Astrocyte (in vitro differentiated cells and primary cell): ENCODE measurements at regions not wholly inside any gene's neighbourhood (a gene's known extent, or its start where the extent isn't known, plus 50 kb on each side); places are given as distances from the start of the nearest gene placed in this dataset.

Experiments used
- DNase-seq: peaks from one replicate; pipeline ENCODE4 v3.0.0-alpha.2; 2010; ENCODE audit warnings: low read depth
- FAIRE-seq: peaks from 2 replicates; lab custom pipeline; 2011; peaks lifted over from hg19 to GRCh38; lab: Jason Lieb, UNC
- H2AFZ ChIP-seq: 2 replicates; pipeline ENCODE4 v1.6.0; 2012; ENCODE audit warnings: low read depth, low read length, inconsistent platforms
- H3K27ac ChIP-seq: 2 replicates; pipeline ENCODE4 v1.5.1; 2011; ENCODE audit warnings: low read depth, low read length, inconsistent platforms
- H3K27me3 ChIP-seq: 2 replicates; pipeline ENCODE4 v1.6.0; 2011; ENCODE audit warnings: low read length, inconsistent platforms; ENCODE audit not compliant: insufficient read depth
- H3K36me3 ChIP-seq: 2 replicates; pipeline ENCODE4 v1.5.1; 2011; ENCODE audit warnings: low read length, inconsistent platforms; ENCODE audit not compliant: insufficient read depth
- H3K4me1 ChIP-seq: 2 replicates; pipeline ENCODE4 v1.5.1; 2011; ENCODE audit warnings: low read length, inconsistent platforms; ENCODE audit not compliant: insufficient read depth
- H3K4me2 ChIP-seq: 2 replicates; pipeline ENCODE4 v1.6.0; 2012; ENCODE audit warnings: low read length, inconsistent platforms
- H3K4me3 ChIP-seq: 2 replicates; pipeline ENCODE4 v1.5.1; 2011; ENCODE audit warnings: low read depth, mild to moderate bottlenecking, low read length, inconsistent platforms; ENCODE audit not compliant: insufficient read depth
- H3K79me2 ChIP-seq: 2 replicates; pipeline ENCODE4 v1.6.0; 2012; ENCODE audit warnings: mild to moderate bottlenecking, low read length, inconsistent platforms; ENCODE audit not compliant: insufficient read depth
- H3K9ac ChIP-seq: 2 replicates; pipeline ENCODE4 v1.6.0; 2012; ENCODE audit warnings: mild to moderate bottlenecking, low read length, inconsistent platforms
- H3K9me3 ChIP-seq: 2 replicates; pipeline ENCODE4 v1.5.1; 2012; ENCODE audit warnings: low read depth, mild to moderate bottlenecking, low read length, inconsistent platforms; ENCODE audit not compliant: insufficient read depth
- H4K20me1 ChIP-seq: 2 replicates; pipeline ENCODE4 v1.6.0; 2012; ENCODE audit warnings: low read length, inconsistent platforms; ENCODE audit not compliant: insufficient read depth
- H3K27ac Mint-ChIP-seq: one replicate; pipeline ENCODE4 v1.8.0; 2021; ENCODE audit warnings: mild to moderate bottlenecking, mixed read lengths; ENCODE audit not compliant: unreplicated experiment
- H3K27me3 Mint-ChIP-seq: one replicate; pipeline ENCODE4 v1.8.0; 2021; ENCODE audit warnings: low read depth, mixed read lengths; ENCODE audit not compliant: unreplicated experiment
- H3K36me3 Mint-ChIP-seq: one replicate; pipeline ENCODE4 v1.8.0; 2021; ENCODE audit warnings: low read depth, mixed read lengths; ENCODE audit not compliant: unreplicated experiment
- H3K4me1 Mint-ChIP-seq: one replicate; pipeline ENCODE4 v1.8.0; 2021; ENCODE audit warnings: low read depth, mixed read lengths; ENCODE audit not compliant: unreplicated experiment
- H3K4me3 Mint-ChIP-seq: one replicate; pipeline ENCODE4 v1.8.0; 2021; ENCODE audit warnings: mild to moderate bottlenecking, moderate library complexity, mixed read lengths; ENCODE audit not compliant: unreplicated experiment
- H3K9me3 Mint-ChIP-seq: one replicate; pipeline ENCODE4 v1.8.0; 2021; ENCODE audit warnings: mild to moderate bottlenecking, mixed read lengths; ENCODE audit not compliant: unreplicated experiment
- EZH2 ChIP-seq: IDR thresholded peaks from 2 replicates; pipeline ENCODE4 v1.6.1; 2012; ENCODE audit warnings: mild to moderate bottlenecking, low read length, inconsistent platforms; ENCODE audit not compliant: insufficient read depth
- TF ChIP-seq, protein P1 (sequence below): IDR thresholded peaks from 2 replicates; pipeline ENCODE4 v1.5.1; 2011; ENCODE audit warnings: low read depth, mild to moderate bottlenecking, inconsistent platforms, low read length, moderate library complexity; ENCODE audit not compliant: insufficient read depth

DNA sequence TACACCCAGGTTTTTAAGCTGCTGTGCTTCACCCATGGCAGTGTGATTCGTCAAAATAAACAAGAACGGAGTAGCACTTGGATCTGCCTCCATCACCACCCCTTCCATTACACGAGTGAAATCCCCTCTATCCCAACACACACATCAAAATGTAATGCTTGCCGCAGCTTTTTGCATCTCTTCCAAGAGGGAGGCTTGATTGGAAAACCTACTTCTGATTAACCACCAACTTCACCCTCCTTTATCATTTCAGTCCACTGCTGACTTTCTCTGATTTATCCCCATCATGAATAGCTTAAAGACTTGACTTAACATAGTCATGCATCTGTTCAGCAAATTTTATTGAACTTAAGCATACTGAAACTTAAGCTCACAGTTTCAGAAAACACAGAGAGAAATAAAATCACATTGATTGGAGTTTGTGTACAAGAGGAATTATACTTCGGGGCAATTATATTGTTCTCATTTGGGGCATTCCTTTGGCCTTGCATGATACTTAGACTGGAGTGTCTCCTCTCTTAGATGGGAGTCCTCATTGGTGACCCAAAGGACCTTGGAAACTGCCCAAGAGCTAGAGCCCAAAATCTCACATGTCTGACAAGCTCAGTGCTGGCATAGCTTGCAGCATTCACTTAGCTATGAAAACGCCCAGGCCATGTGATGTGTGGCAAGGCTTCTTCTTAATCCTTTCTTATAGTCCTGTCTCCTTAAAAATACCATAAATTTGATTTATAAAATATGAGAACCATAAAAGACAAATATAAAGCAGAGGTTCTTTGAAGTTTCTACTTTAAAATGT lies 124.3 kb upstream of the UMPS start:
- Mint-ChIP-seq H3K27me3 (peaks cover 9% of the 10 kb centered on the region), H3K9me3 (peaks cover 1% of the 10 kb centered on the region), H3K4me1 (peaks cover 14% of the 10 kb centered on the region), H3K36me3 (peaks cover 2% of the 10 kb centered on the region), H3K4me3 (no peak overlapping the region), H3K27ac (no peak overlapping the region)
- peaks cover 9% of the 10 kb centered on the region for H3K4me1 ChIP-seq
- no peak overlapping the region for H3K9ac ChIP-seq
- DNase-seq (no peak), FAIRE-seq (no peak)
- H3K79me2 ChIP-seq = no peaks in the 10 kb centered on the region
- TF ChIP-seq, protein P1, sequence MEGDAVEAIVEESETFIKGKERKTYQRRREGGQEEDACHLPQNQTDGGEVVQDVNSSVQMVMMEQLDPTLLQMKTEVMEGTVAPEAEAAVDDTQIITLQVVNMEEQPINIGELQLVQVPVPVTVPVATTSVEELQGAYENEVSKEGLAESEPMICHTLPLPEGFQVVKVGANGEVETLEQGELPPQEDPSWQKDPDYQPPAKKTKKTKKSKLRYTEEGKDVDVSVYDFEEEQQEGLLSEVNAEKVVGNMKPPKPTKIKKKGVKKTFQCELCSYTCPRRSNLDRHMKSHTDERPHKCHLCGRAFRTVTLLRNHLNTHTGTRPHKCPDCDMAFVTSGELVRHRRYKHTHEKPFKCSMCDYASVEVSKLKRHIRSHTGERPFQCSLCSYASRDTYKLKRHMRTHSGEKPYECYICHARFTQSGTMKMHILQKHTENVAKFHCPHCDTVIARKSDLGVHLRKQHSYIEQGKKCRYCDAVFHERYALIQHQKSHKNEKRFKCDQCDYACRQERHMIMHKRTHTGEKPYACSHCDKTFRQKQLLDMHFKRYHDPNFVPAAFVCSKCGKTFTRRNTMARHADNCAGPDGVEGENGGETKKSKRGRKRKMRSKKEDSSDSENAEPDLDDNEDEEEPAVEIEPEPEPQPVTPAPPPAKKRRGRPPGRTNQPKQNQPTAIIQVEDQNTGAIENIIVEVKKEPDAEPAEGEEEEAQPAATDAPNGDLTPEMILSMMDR = no peak
- TF ChIP-seq EZH2 = no peak
- H3K9me3 ChIP-seq = no peaks in the 10 kb centered on the region
- no peak overlapping the region for H2AFZ ChIP-seq
- no peak overlapping the region for H3K27ac ChIP-seq
- H3K27me3 ChIP-seq = peaks cover 3% of the 10 kb centered on the region
- no peak overlapping the region for H3K4me2 ChIP-seq
- H4K20me1 ChIP-seq = no peaks in the 10 kb centered on the region
- no peak overlapping the region for H3K4me3 ChIP-seq
- H3K36me3 ChIP-seq = no peaks in the 10 kb centered on the region

DNA sequence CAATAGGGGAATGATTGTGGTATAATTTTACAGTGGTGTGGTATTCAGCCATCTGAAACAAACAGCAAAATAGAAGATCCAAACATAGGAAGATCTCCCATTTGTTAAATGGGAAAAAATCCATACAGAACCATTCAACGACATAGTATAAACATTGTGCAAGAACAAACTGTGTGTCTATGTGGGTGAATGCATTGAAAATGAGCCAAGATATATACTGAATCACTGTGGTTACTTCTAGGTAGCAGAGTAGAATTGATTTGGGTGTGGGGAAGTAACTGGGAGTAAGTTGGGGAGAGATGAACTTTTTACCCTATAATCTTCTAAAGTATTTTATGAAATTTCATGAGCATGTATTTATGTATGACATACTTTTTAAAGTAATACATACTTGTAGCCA lies 123.1 kb upstream of the UMPS start:
- Histone ChIP-seq H4K20me1 (no peaks in the 10 kb centered on the region), H3K9ac (no peak overlapping the region), H3K27me3 (peaks cover 3% of the 10 kb centered on the region), H3K4me2 (peak overlapping the region; percentile 43), H3K27ac (no peak overlapping the region), H3K79me2 (no peaks in the 10 kb centered on the region), H3K36me3 (no peaks in the 10 kb centered on the region), H3K4me3 (no peak overlapping the region), H3K4me1 (peaks cover 9% of the 10 kb centered on the region), H2AFZ (no peak overlapping the region), H3K9me3 (no peaks in the 10 kb centered on the region)
- DNase-seq = peak; percentile 89
- FAIRE-seq = peak; percentile 52
- Mint-ChIP-seq H3K27ac (no peak overlapping the region), H3K36me3 (peaks cover 3% of the 10 kb centered on the region), H3K4me1 (peaks cover 14% of the 10 kb centered on the region), H3K27me3 (peaks cover 11% of the 10 kb centered on the region), H3K9me3 (peaks cover 2% of the 10 kb centered on the region), H3K4me3 (no peak overlapping the region)
- TF ChIP-seq, protein P1 = no peak
- no peak for TF ChIP-seq EZH2

DNA sequence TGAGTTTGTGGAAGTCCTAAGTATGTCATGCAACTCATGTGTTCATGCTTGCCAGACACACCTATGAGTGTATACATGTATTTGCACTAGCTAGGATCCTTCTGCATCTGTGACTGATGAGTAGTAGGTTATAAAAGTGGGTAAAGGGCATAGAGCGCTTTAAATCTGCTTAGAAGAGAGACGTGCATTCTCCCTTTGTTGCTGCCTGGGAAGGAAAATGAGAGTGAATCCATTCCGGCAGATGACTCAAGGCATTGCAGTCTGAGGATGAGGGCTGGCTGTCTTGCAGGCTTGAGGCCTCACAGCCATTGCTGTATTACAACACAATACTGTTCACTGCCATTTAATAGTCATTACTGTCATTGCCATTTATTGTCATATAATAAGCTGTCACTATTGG lies 120.8 kb upstream of the UMPS start:
- peaks cover 2% of the 10 kb centered on the region for H3K9me3 Mint-ChIP-seq
- Histone ChIP-seq H3K4me3 (no peak overlapping the region), H3K9me3 (no peaks in the 10 kb centered on the region), H2AFZ (no peak overlapping the region), H3K9ac (no peak overlapping the region), H3K4me1 (peaks cover 9% of the 10 kb centered on the region), H3K36me3 (no peaks in the 10 kb centered on the region), H3K27me3 (peaks cover 3% of the 10 kb centered on the region), H3K79me2 (no peaks in the 10 kb centered on the region), H3K4me2 (no peak overlapping the region), H4K20me1 (no peaks in the 10 kb centered on the region), H3K27ac (no peak overlapping the region)
- FAIRE-seq (no peak), DNase-seq (no peak)
- no peak overlapping the region for H3K27ac Mint-ChIP-seq
- H3K36me3 Mint-ChIP-seq = peaks cover 3% of the 10 kb centered on the region
- H3K27me3 Mint-ChIP-seq = peaks cover 6% of the 10 kb centered on the region
- H3K4me3 Mint-ChIP-seq = no peak overlapping the region
- H3K4me1 Mint-ChIP-seq = peaks cover 14% of the 10 kb centered on the region
- no peak for TF ChIP-seq EZH2
- TF ChIP-seq, protein P1 = no peak
